GM23248 (cell line): ENCODE measurements at regions not wholly inside any gene's neighbourhood (a gene's known extent, or its start where the extent isn't known, plus 50 kb on each side); places are given as distances from the start of the nearest gene placed in this dataset.
"Not testable (repeated sequence)": the region's sequence is repeated elsewhere in the genome, so short reads cannot be mapped to it uniquely, and the experiment has no call there.

Experiments
- DNase-seq: peaks from one replicate; pipeline ENCODE4 v3.0.0-alpha.2; 2015
- H2AFZ ChIP-seq: fragments of 200-600 bp; sonication (generic); 2 replicates; pipeline ENCODE4 v1.6.1; 2016; ENCODE audit warnings: antibody characterized with exemption
- H3F3A ChIP-seq: fragments of 200-600 bp; sonication (generic); 2 replicates; pipeline ENCODE4 v1.6.1; 2016; ENCODE audit warnings: mild to moderate bottlenecking, antibody characterized with exemption, mixed run types; ENCODE audit not compliant: insufficient read depth
- H3K27ac ChIP-seq: fragments of 200-600 bp; sonication (generic); 2 replicates; pipeline ENCODE4 v1.5.1; 2016; ENCODE audit warnings: mild to moderate bottlenecking
- H3K27me3 ChIP-seq: fragments of 200-600 bp; sonication (generic); replicated peaks from 2 replicates; pipeline ENCODE4 v1.6.1; 2016; ENCODE audit warnings: mild to moderate bottlenecking; ENCODE audit not compliant: insufficient read depth
- H3K36me3 ChIP-seq: fragments of 200-600 bp; sonication (generic); 2 replicates; pipeline ENCODE4 v1.6.1; 2016; ENCODE audit warnings: low read depth, mild to moderate bottlenecking
- H3K4me1 ChIP-seq: fragments of 200-600 bp; sonication (generic); 2 replicates; pipeline ENCODE4 v1.6.1; 2016; ENCODE audit warnings: mild to moderate bottlenecking; ENCODE audit not compliant: insufficient read depth
- H3K4me2 ChIP-seq: fragments of 200-600 bp; sonication (generic); one replicate; pipeline ENCODE4 v1.6.1; 2016; ENCODE audit warnings: mild to moderate bottlenecking; ENCODE audit not compliant: unreplicated experiment
- H3K4me3 ChIP-seq: fragments of 200-600 bp; sonication (generic); 2 replicates; pipeline ENCODE4 v1.5.1; 2016; ENCODE audit warnings: mild to moderate bottlenecking
- H3K79me2 ChIP-seq: fragments of 200-600 bp; sonication (generic); 2 replicates; pipeline ENCODE4 v1.6.1; 2016; ENCODE audit warnings: mild to moderate bottlenecking; ENCODE audit not compliant: insufficient read depth
- H3K9ac ChIP-seq: fragments of 200-600 bp; sonication (generic); 2 replicates; pipeline ENCODE4 v1.6.1; 2016; ENCODE audit warnings: mild to moderate bottlenecking
- H3K9me2 ChIP-seq: fragments of 200-600 bp; sonication (generic); 2 replicates; pipeline ENCODE4 v1.6.1; 2016; ENCODE audit warnings: mixed run types, mild to moderate bottlenecking, moderate library complexity; ENCODE audit not compliant: insufficient read depth
- H3K9me3 ChIP-seq: fragments of 200-600 bp; sonication (generic); one replicate; pipeline ENCODE4 v1.6.1; 2017; ENCODE audit warnings: low read depth
- H4K20me1 ChIP-seq: fragments of 200-600 bp; sonication (generic); 2 replicates; pipeline ENCODE4 v1.6.0; 2016; ENCODE audit not compliant: insufficient read depth
- EZH2 ChIP-seq: fragments of 200-600 bp; sonication (generic); IDR thresholded peaks from 2 replicates; pipeline ENCODE4 v1.6.1; 2018; ENCODE audit warnings: antibody characterized with exemption, mild to moderate bottlenecking; ENCODE audit not compliant: insufficient read depth, poor library complexity, severe bottlenecking
- EZH2phosphoT487 ChIP-seq: fragments of 200-600 bp; sonication (generic); IDR thresholded peaks from 2 replicates; pipeline ENCODE4 v1.6.1; 2018; ENCODE audit warnings: antibody characterized with exemption, moderate library complexity, mild to moderate bottlenecking, low read depth; ENCODE audit not compliant: insufficient read depth
- WGBS, 2 experiments: methylation state at CpG; one replicate each; pipeline ENCODE4 v1.1.6; 2015 to 2017; ENCODE audit warnings: low lambda C conversion rate in 2 of 2, low coverage in 1 of 2; ENCODE audit errors: missing lambda C conversion rate in 2 of 2; 5-methylcytosine and 5-hydroxymethylcytosine counted together
- in situ Hi-C: fragments of 300-500 bp; cut with MboI; formaldehyde crosslinking; loops from 2 replicates; pipeline ENCODE4 v1.15.0; 2020

DNA sequence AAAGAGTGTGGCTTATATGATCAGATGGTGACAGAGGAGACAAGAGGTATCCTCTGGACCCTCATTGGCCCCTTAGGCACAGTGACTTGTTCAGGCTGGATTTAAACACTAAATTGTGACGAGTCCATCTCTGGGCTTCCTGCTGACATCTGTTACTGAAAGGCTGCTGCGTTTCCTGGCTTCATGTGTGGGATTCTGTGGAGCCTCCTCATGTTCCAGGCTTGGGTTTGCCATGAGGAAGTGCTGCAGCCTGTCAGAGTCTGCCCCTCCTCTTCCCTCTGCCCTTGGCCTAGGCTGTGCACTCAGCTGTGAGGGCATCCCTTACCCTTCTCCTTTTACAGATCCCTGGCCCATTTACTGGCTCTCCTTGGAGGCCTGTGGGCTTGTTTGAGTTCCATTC is 159.1 kb upstream of the TTC29 start:
- no peak overlapping the region for H2AFZ ChIP-seq
- no peaks in the 10 kb centered on the region for H3K9me3 ChIP-seq
- H3K4me1 ChIP-seq: peaks cover 11% of the 10 kb centered on the region
- no peak for DNase-seq
- no peak overlapping the region for H3K27ac ChIP-seq
- no peaks in the 10 kb centered on the region for H3K79me2 ChIP-seq
- H3K36me3 ChIP-seq: no peaks in the 10 kb centered on the region
- peaks cover 5% of the 10 kb centered on the region; the same call in 1 of the 2 replicates for H3F3A ChIP-seq
- in situ Hi-C loops: no loop called here
- no peaks in the 10 kb centered on the region for H3K9me2 ChIP-seq
- H3K4me2 ChIP-seq: no peak overlapping the region
- no peak for TF ChIP-seq EZH2
- no peak for TF ChIP-seq EZH2phosphoT487
- no peak overlapping the region for H3K4me3 ChIP-seq
- H3K27me3 ChIP-seq: no peaks in the 10 kb centered on the region
- no peaks in the 10 kb centered on the region for H4K20me1 ChIP-seq
- no peak overlapping the region for H3K9ac ChIP-seq
- 80 to 81% methylated on average over 2 of the region's 2 CpGs for WGBS, 2 experiments

DNA sequence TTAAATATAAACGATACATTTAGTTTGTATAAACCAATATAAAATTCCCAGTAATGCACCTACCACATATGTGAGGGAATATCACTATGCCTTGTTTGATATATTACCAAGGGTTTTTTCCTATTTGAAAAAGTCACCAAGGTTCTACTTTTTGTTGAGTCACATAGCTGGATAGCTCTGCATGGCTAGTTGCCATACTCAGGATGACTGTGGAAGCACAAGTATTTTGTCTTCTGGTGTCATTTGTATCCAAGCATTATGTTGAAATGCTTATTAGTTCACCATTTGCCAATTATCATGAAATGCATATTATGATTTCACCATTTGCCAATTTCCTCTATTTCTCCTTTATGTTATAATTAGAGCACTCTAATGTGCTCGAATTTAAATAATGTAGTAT is 162.7 kb upstream of the TTC29 start:
- Histone ChIP-seq H3K79me2 (no peaks in the 10 kb centered on the region), H3K4me3 (no peak overlapping the region), H3K4me1 (peaks cover 5% of the 10 kb centered on the region), H3K9me3 (no peaks in the 10 kb centered on the region), H3K27me3 (no peaks in the 10 kb centered on the region), H3K9ac (no peak overlapping the region), H4K20me1 (no peaks in the 10 kb centered on the region), H3K27ac (no peak overlapping the region), H3F3A (no peaks in the 10 kb centered on the region), H3K4me2 (no peak overlapping the region), H2AFZ (no peak overlapping the region), H3K36me3 (no peaks in the 10 kb centered on the region), H3K9me2 (no peaks in the 10 kb centered on the region)
- in situ Hi-C loops: no loop called here
- DNase-seq: peak; percentile 78
- TF ChIP-seq EZH2 (no peak), EZH2phosphoT487 (no peak)
- WGBS, 2 experiments: 68 to 71% methylated on average over 2 of the region's 2 CpGs

DNA sequence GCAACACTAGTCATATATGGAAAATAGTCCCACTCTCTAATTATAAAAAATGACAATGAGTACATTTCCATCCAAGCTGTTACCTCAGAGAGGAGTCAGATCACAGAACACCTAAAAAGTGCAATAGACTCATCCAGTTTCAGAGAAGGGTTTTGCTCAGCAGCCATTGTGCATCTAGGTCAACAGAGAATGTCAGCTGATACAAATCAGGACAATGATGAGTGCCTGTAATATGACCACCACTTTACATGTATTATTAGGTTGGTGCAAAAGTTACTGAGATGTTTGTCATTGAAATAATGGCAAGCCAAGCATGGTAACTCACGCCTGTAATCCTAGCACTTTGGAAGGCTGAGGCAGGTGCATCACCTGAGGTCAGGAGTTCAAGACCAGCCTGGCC is 164.1 kb upstream of the TTC29 start:
- in situ Hi-C loops: no loop called here

DNA sequence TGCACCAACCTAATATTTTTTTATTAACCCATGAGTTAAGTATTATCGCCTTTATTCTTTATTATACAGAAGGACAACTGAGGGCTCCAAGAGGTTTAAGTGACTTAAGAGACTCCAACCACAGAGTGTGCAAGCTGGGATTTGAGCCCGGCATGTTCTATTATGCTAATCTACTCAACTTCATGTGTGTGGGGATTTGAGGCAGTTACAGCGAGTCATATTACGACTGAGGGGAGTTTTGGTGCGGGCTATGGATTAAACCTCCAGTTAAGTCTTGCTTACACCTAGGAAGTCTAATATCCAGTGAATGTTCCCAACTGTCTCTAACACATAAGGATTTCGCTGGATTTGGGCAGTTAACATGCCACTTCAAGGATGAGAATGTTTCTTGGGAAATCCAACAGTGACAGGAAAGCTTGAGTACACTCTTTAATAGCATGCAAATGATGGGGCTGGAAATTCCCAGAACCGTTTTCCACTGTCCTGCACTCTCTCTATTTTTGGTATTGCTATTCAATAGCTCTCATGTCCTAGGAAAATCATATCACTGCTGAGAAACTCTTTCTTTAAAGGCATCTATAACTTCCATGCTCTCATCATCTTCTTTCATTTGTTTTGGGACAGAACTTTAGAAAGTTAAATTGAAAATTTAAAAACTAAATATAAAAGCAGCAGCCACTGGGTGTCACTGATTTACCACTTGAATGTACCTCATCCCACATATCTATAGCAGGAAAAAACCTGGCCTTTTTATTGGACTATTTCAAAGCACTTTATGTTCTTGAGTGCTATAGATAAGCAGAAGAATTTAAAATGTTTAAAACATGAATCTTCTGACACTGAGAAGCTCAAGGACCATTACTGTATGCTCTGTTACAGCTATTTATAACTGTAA is 165.1 kb upstream of the TTC29 start:
- H3K9me2 ChIP-seq: no peaks in the 10 kb centered on the region
- H3K36me3 ChIP-seq: no peaks in the 10 kb centered on the region
- no peaks in the 10 kb centered on the region for H3K9me3 ChIP-seq
- 75 to 77% methylated on average over 7 of the region's 7 CpGs for WGBS, 2 experiments
- no peaks in the 10 kb centered on the region for H4K20me1 ChIP-seq
- DNase-seq: peak; percentile 35
- no peak for TF ChIP-seq EZH2
- no peak for TF ChIP-seq EZH2phosphoT487
- no peak overlapping the region for H2AFZ ChIP-seq
- no peaks in the 10 kb centered on the region for H3F3A ChIP-seq
- no peaks in the 10 kb centered on the region for H3K4me1 ChIP-seq
- no peak overlapping the region for H3K27ac ChIP-seq
- H3K27me3 ChIP-seq: no peaks in the 10 kb centered on the region
- H3K79me2 ChIP-seq: no peaks in the 10 kb centered on the region
- no peak overlapping the region for H3K4me2 ChIP-seq
- H3K9ac ChIP-seq: no peak overlapping the region
- no peak overlapping the region for H3K4me3 ChIP-seq
- in situ Hi-C loops: no loop called here

More for the DNA sequence above, 164.1 kb upstream of the TTC29 start:
- Histone ChIP-seq H3K4me2 (no peak overlapping the region), H3K4me3 (no peak overlapping the region), H3K9ac (no peak overlapping the region), H2AFZ (no peak overlapping the region), H4K20me1 (no peaks in the 10 kb centered on the region), H3K27ac (no peak overlapping the region), H3K36me3 (no peaks in the 10 kb centered on the region), H3K9me3 (no peaks in the 10 kb centered on the region), H3K79me2 (no peaks in the 10 kb centered on the region), H3F3A (no peaks in the 10 kb centered on the region), H3K9me2 (no peaks in the 10 kb centered on the region), H3K4me1 (no peaks in the 10 kb centered on the region), H3K27me3 (no peaks in the 10 kb centered on the region)
- DNase-seq: no peak
- TF ChIP-seq EZH2phosphoT487 (no peak), EZH2 (no peak)
- WGBS, 2 experiments: 67 to 87% methylated on average over 1 of the region's 1 CpG

DNA sequence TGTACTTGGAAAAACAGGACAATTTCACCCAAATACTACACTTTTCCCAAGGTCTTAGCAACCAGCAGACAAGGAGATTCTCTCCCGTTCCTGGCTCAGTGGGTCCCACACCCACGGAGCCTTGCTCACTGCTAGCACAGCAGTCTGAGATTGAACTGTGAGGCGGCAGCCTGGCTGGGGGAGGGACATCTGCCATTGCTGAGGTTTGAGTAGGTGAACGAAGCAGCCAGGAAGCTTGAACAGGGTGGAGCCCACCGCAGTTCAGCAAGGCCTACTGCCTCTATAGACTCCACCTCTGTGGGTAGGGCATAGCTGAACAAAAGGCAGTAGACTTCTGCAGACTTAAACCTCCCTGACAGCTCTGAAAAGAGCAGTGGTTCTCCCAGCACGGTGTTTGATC is 166.5 kb upstream of the TTC29 start:
- DNase-seq: peak; percentile 3
- H2AFZ ChIP-seq, H4K20me1 ChIP-seq, H3K4me3 ChIP-seq, H3K9ac ChIP-seq, H3K9me3 ChIP-seq, in situ Hi-C loops, H3K4me2 ChIP-seq, H3K27ac ChIP-seq, H3K9me2 ChIP-seq, H3K4me1 ChIP-seq, H3K36me3 ChIP-seq, H3F3A ChIP-seq, H3K27me3 ChIP-seq, H3K79me2 ChIP-seq: not testable (repeated sequence)
- 36 to 40% methylated on average over 6 of the region's 6 CpGs for WGBS, 2 experiments
